Sigmoid colon (tissue), 4 donors: ENCODE measurements at regions not wholly inside any gene's neighbourhood (a gene's known extent, or its start where the extent isn't known, plus 50 kb on each side); places are given as distances from the start of the nearest gene placed in this dataset.

Experiments used
- CTCF ChIP-seq, 4 experiments: fragments of 450-650 bp in 3 of 4; fragments of 200-600 bp in 1 of 4; IDR thresholded peaks; one replicate each; pipeline ENCODE4 v1.5.1; 2016 to 2019; ENCODE audit warnings: antibody characterized with exemption in 4 of 4, mild to moderate bottlenecking in 3 of 4, moderate library complexity in 2 of 4
- EP300 ChIP-seq, 4 donors: sonication (generic); formaldehyde crosslinking; IDR thresholded peaks; one replicate each; pipeline ENCODE4 v1.6.1; 2017; ENCODE audit warnings: antibody characterized with exemption in 4 of 4

- no peak for TF ChIP-seq CTCF (IDR thresholded peaks at IDR 0.05)
- no peak for TF ChIP-seq EP300 (IDR thresholded peaks at IDR 0.05)
These were observed 74.7 kb upstream of the NCOR2 start for GRCh38 chr12:124642105-124642504.
